BE2C (cell line): ENCODE measurements at regions not wholly inside any gene's neighbourhood (a gene's known extent, or its start where the extent isn't known, plus 50 kb on each side); places are given as distances from the start of the nearest gene placed in this dataset.
"Not testable (repeated sequence)": the region's sequence is repeated elsewhere in the genome, so short reads cannot be mapped to it uniquely, and the experiment has no call there.

Source experiments
- DNase-seq: peaks from one replicate; pipeline ENCODE4 v3.0.0-alpha.2; 2020
- H3K27me3 ChIP-seq: fragments of 250-450 bp; sonication (Bioruptor Pico); 2 replicates; pipeline ENCODE4 v1.5.1; 2020; ENCODE audit warnings: mild to moderate bottlenecking
- H3K36me3 ChIP-seq: fragments of 250-450 bp; sonication (Bioruptor Pico); 2 replicates; pipeline ENCODE4 v1.5.1; 2020; ENCODE audit warnings: mild to moderate bottlenecking
- H3K4me1 ChIP-seq: fragments of 250-450 bp; sonication (Bioruptor Pico); 2 replicates; pipeline ENCODE4 v1.5.1; 2020
- H3K4me3 ChIP-seq: 2 replicates; pipeline ENCODE4 v1.5.1; 2011; ENCODE audit warnings: low read depth, low read length
- H3K9me3 ChIP-seq: fragments of 250-450 bp; sonication (Bioruptor Pico); 2 replicates; pipeline ENCODE4 v1.5.1; 2020
- TF ChIP-seq, protein P1 (sequence below): IDR thresholded peaks from 2 replicates; pipeline ENCODE4 v1.5.1; 2012; ENCODE audit warnings: mild to moderate bottlenecking, low read depth, low read length

DNA sequence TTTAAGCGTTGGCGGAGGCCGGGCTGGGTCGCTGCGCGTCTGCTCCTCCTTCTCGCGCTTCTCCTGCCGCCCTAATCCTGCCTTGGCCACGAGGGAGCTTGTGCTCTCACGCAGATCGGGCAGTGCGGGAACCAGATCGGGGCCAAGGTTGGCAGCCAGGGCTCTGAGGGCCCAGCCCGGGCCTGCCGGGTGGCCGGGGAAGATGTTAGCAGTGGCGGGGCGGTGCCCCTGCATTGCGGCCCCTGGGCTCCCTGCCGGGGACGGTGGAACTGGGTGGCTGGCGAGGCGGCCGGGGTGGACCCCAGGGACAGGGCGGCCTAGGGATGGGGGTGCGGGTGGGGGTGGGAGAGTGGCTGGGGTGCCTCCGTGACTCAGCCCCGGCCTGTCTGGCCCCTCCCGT, 297.4 kb downstream of the CACNA1B start:
- not testable (repeated sequence) for H3K36me3 ChIP-seq, H3K4me1 ChIP-seq, H3K9me3 ChIP-seq, DNase-seq, H3K4me3 ChIP-seq, H3K27me3 ChIP-seq

DNA sequence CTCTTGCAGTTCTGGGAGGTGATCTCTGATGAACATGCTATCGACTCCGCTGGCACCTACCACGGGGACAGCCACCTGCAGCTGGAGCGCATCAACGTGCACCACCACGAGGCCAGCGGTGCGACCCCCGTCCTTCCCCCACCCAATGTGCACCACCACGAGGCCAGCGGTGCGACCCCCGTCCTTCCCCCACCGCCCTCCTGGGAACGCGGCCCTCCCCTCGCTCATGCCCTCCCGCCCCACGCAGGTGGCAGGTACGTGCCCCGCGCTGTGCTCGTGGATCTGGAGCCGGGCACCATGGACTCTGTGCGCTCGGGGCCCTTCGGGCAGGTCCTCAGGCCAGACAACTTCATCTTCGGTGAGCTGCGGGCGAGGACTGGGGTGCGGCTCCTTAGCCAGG, 297.8 kb downstream of the CACNA1B start:
- H3K27me3 ChIP-seq, DNase-seq, H3K4me3 ChIP-seq, H3K4me1 ChIP-seq, H3K9me3 ChIP-seq, H3K36me3 ChIP-seq: not testable (repeated sequence)

DNA sequence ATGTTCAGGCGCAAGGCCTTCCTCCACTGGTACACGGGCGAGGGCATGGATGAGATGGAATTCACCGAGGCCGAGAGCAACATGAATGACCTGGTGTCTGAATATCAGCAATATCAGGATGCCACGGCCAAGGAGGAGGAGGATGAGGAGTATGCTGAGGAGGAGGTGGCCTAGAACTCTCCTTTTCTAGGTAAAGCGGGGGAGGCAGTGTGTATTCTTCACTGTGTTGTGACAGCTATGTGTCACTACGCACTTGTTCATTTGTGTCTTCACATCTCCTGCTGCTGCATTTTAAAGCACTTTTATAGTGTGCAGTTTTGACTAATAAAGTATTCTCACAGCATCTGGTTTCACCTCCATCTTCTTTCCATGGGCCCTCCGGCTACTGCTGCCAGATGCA, 299.5 kb downstream of the CACNA1B start:
- not testable (repeated sequence) for H3K4me3 ChIP-seq, H3K4me1 ChIP-seq, H3K27me3 ChIP-seq, DNase-seq, H3K9me3 ChIP-seq, H3K36me3 ChIP-seq

DNA sequence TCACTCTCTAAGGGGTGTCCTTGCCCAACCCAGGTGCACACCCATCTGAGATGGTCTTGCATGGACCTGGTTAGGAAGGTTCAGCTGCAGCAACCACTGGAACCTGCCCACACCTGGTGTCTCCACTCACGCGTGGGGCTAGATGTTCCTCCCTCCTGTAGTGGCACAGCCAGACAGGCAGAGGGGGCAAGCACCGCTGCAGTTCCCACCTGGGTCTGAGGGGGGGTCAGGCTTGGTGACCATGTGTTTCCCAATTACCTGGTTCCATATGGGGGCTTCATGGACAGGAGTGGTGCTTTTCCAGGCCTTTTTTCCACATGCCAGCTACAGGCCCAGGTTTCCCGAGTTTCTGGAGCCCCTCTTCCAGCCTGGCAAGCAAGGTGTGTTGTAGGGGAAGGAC, 301.4 kb downstream of the CACNA1B start:
- TF ChIP-seq, protein P1, sequence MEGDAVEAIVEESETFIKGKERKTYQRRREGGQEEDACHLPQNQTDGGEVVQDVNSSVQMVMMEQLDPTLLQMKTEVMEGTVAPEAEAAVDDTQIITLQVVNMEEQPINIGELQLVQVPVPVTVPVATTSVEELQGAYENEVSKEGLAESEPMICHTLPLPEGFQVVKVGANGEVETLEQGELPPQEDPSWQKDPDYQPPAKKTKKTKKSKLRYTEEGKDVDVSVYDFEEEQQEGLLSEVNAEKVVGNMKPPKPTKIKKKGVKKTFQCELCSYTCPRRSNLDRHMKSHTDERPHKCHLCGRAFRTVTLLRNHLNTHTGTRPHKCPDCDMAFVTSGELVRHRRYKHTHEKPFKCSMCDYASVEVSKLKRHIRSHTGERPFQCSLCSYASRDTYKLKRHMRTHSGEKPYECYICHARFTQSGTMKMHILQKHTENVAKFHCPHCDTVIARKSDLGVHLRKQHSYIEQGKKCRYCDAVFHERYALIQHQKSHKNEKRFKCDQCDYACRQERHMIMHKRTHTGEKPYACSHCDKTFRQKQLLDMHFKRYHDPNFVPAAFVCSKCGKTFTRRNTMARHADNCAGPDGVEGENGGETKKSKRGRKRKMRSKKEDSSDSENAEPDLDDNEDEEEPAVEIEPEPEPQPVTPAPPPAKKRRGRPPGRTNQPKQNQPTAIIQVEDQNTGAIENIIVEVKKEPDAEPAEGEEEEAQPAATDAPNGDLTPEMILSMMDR: peak; percentile 25
- H3K27me3 ChIP-seq, H3K9me3 ChIP-seq, H3K4me3 ChIP-seq, DNase-seq, H3K36me3 ChIP-seq, H3K4me1 ChIP-seq: not testable (repeated sequence)

DNA sequence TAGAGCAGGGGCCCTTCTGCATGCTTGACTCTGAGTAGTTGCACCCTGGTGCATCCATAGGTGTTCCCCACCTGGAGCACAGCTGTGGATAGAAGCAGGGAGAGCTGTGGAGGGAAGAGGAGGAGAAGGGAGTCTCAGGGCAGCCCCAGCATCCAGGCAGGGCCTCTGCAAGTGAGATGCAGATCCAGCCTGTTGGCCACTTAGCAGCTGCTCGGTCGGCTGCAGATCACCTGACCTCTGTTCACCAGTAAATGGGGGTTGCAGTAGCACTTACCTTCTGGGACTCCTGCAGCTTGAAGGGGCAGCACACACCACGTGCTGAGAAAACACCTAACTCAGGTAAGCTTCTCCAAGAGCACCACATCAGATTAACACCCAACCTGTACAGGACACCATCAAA, 302.1 kb downstream of the CACNA1B start:
- not testable (repeated sequence) for H3K27me3 ChIP-seq, H3K36me3 ChIP-seq, H3K9me3 ChIP-seq, H3K4me1 ChIP-seq, DNase-seq, H3K4me3 ChIP-seq

DNA sequence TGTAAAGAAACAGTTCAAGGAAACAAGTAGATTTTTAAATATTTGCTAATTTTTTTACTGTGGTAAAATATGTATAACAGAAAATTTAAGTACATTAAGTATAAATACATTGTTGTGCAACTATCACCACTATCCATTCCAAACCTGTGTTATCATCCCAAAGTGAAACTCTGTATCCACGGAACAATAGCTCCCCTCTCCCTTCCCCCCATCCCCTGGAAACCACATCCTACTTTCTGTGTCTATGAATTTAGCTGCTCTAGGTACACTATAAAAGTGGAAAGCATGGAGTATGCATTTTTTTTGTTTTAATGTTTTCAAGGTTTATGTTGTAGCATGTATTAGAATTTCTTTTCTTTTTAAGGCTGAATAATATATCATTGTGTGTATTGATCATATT, 304.4 kb downstream of the CACNA1B start:
- H3K4me1 ChIP-seq, H3K4me3 ChIP-seq, H3K36me3 ChIP-seq, DNase-seq, H3K27me3 ChIP-seq, H3K9me3 ChIP-seq: not testable (repeated sequence)

DNA sequence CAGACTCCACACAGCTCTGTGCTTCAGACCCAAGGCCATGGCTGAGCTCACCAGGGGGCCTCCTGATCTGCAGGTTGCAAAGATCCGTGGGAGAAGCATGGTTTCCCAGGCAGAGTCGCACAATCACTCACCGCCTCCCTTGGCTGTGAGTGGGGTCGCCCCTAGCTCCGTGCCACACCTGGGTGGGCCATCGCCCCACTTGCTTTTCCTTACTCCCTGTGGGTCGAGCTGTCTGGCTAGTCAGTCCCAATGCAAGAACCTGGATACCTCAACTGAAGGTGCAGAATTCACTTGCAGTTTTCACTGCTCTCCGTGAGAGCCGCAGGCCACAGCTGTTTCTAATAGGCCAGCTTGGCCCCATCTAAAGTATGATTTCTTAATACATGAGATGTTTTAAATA, 319.6 kb downstream of the CACNA1B start:
- DNase-seq, H3K4me3 ChIP-seq, H3K27me3 ChIP-seq, H3K36me3 ChIP-seq, H3K9me3 ChIP-seq, H3K4me1 ChIP-seq: not testable (repeated sequence)

DNA sequence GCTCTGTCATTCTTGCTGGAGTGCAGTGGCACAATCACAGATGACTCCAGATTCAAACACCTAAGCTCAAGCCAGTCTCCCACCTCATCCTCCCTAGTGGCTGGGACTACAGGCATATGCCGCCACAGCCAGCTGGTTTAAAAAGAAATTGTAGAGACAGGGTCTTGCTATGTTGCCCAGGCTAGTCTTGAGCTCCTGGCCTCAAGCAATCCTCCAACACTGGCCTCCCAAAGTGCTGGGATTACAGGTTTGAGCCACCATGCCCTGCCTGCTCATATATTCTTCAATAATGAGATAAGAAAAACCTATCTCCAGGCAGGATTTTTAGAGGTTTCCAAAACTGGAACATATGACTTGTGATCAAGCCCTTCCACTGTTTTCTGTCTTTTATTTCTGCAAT, 321.4 kb downstream of the CACNA1B start:
- H3K9me3 ChIP-seq, H3K4me1 ChIP-seq, H3K36me3 ChIP-seq, H3K27me3 ChIP-seq, H3K4me3 ChIP-seq, DNase-seq: not testable (repeated sequence)

DNA sequence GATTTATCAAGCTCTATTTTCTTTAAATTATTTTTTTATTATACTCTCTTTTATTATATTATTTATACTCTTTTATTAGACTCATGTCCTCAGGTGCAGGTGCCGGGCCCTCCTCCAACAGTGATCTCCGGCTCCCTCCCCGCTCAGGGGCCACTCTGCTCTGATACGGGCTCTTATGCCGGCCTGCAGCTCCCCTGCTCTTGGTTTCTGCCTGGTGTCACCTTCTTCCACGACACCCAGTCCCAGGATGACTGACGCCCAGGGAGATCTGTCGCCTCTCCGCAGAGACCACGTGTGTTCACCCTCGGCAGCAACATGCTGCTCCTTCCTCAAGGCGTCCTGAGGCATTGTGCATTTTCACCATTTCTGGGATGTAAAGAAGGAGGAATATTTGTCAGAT, 322.3 kb downstream of the CACNA1B start:
- H3K4me1 ChIP-seq, H3K36me3 ChIP-seq, H3K9me3 ChIP-seq, DNase-seq, H3K27me3 ChIP-seq, H3K4me3 ChIP-seq: not testable (repeated sequence)

DNA sequence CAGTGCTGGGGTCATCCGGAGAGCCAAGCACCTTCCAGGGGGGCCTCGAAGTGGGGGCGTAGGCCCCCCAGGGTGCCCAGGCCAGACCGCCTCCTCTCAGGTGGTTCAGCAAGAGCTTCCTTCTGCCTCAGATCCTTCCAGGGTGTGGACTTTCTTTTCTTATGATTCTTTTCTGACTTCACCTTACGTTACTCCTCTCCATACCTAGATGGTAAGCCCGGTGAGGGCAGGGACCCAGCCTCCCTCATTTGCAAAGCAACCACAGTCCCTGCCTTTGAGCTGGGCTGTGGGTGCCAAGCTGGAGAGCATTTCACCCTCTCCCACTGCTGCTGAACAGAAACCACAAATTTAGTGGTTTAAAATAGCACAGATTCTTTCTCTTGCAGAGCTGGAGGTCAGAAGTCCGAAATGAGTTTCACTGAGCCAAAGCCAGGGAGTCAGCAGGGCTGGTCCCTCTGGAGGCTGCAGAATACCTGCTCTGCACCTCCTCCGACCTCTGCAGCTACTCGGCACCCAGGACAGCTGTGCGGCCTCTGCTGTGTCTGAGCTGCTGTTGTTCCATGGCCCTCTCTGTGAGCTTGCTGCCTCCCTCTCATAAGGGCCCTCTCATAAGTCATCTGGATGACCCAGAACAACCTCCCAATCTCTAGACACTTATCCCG, 323.0 kb downstream of the CACNA1B start:
- DNase-seq, H3K4me3 ChIP-seq, H3K27me3 ChIP-seq, H3K36me3 ChIP-seq, H3K4me1 ChIP-seq, H3K9me3 ChIP-seq: not testable (repeated sequence)

DNA sequence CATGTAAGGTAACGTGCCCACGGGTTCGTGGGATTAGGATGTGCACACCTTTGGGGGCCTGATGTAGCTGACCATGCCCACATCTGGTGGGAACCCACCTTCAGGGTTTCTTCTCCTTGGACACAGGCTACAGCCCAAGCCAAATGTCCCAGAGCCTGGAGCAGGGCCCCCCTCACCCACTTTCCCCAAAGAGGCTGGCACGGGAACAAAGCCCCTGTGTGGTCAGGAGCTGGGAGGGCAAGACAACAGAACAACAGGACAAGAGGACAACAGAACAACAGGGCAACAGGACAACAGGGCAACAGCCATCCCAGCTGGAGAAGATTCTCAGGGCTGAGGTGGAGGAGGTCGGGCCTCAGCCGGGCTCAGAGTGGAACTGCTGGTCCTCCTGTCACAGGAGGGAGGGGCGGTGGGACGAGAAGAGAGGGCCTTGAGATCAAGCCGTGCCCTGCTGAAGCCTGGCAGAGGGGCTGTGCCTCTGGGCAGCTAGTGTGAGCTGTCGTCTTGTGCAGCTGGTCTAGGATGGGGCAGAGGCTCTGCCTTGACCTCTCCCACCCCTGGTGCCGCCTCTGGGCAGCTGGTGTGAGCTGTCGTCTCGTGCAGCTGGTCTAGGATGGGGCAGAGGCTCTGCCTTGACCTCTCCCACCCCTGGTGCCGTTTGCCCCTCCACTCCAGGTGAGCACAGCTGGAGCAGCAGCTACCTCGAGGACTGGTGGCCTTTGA, 323.7 kb downstream of the CACNA1B start:
- H3K9me3 ChIP-seq, H3K4me1 ChIP-seq, H3K36me3 ChIP-seq, H3K4me3 ChIP-seq, DNase-seq, H3K27me3 ChIP-seq: not testable (repeated sequence)

DNA sequence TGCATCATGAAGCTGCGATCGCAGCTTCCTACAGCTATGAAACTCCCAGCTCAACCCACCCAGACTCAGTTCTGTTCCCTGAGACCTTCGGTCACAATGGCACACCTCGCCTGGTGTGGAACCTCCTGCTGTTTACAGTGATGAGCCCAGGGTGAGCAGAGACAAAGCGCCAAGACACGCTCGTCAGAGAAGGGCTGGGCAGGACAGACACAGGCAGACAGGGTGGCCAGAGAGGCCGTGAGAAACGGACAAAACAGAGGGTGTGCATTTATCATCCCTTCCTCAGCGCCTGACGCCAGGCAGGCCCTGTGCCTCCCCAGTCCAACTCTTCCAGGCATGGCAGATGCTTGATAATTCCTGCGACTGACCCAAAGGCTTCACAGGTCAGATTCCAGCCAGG, 324.5 kb downstream of the CACNA1B start:
- not testable (repeated sequence) for H3K4me1 ChIP-seq, H3K4me3 ChIP-seq, H3K36me3 ChIP-seq, DNase-seq, H3K27me3 ChIP-seq, H3K9me3 ChIP-seq

DNA sequence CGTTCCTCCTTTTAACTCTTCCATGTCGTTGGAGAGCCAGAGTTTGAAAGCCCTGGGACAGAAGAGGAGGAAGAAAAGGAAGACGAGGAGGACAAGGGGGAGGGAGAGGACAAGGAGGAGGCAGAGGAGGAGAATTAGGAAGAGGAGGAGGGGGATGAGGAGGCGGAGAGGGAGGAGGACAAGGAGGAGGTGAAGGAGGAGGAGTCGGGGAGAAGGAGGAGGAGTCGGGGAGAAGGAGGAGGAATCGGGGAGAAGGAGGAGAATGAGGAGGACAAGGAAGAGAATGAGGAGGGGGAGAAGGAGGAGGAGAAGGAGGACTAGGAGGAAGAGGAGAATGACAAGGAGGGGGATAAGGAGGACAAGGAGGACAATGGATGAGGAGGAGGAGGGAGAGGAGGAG, 325.7 kb downstream of the CACNA1B start:
- H3K36me3 ChIP-seq, H3K4me3 ChIP-seq, H3K9me3 ChIP-seq, H3K4me1 ChIP-seq, H3K27me3 ChIP-seq, DNase-seq: not testable (repeated sequence)

DNA sequence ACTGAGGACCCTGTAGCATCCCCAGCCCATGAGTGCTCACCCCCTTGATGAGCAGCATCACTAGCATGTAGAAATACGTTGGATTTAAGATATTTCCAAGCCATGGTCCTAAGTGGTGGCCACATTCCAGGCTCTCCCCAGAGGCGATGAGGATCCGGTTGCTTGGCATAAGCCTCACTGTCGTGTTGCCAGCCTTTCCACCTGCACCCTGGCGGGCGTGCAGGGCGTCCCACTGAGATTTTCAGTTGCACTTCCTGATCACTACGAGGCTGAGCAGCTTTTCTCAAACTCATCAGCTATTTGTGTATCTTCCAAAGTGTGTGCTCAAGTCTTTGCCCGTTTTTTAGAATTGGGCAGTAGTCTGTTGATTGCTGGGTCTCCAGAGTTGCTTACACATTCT, 326.3 kb downstream of the CACNA1B start:
- not testable (repeated sequence) for H3K27me3 ChIP-seq, H3K4me1 ChIP-seq, H3K9me3 ChIP-seq, DNase-seq, H3K36me3 ChIP-seq, H3K4me3 ChIP-seq

DNA sequence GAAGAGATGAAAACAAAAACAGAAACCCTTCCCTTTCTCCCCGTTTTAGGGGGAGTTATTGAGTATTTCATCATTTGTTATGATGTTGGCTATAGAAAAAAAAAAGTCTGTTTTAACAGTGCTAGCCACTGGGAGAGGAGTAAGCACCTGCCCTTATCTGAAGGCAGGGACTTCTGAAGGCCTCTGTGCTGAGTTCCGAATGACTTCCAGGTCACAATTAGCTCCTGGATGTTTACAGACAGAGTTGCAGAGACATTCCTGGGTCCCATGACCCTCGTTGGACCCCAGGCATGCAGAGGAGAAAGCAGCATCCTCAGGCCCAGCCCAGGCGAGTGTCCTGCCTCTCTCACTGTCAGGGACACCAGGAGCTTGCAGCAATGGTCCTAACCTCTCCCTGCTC, 328.5 kb downstream of the CACNA1B start:
- not testable (repeated sequence) for DNase-seq, H3K36me3 ChIP-seq, H3K27me3 ChIP-seq, H3K4me3 ChIP-seq, H3K9me3 ChIP-seq, H3K4me1 ChIP-seq
